ENCODE measurements at regions not wholly inside any gene's neighbourhood (a gene's known extent, or its start where the extent isn't known, plus 50 kb on each side); places are given as distances from the start of the nearest gene placed in this dataset.

GRCh38 chr21:35606146-35606545 is 454.2 kb downstream of the SETD4 start:
- no peak for TF ChIP-seq POLR2A (IDR thresholded peaks at IDR 0.05)
- TF ChIP-seq, protein P1, sequence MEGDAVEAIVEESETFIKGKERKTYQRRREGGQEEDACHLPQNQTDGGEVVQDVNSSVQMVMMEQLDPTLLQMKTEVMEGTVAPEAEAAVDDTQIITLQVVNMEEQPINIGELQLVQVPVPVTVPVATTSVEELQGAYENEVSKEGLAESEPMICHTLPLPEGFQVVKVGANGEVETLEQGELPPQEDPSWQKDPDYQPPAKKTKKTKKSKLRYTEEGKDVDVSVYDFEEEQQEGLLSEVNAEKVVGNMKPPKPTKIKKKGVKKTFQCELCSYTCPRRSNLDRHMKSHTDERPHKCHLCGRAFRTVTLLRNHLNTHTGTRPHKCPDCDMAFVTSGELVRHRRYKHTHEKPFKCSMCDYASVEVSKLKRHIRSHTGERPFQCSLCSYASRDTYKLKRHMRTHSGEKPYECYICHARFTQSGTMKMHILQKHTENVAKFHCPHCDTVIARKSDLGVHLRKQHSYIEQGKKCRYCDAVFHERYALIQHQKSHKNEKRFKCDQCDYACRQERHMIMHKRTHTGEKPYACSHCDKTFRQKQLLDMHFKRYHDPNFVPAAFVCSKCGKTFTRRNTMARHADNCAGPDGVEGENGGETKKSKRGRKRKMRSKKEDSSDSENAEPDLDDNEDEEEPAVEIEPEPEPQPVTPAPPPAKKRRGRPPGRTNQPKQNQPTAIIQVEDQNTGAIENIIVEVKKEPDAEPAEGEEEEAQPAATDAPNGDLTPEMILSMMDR (IDR thresholded peaks at IDR 0.05 in 4 of 5, conservative IDR thresholded peaks at IDR 0.05 in 1 of 5): no peak
